Heart right ventricle (tissue), 16 donors: ENCODE measurements at regions not wholly inside any gene's neighbourhood (a gene's known extent, or its start where the extent isn't known, plus 50 kb on each side); places are given as distances from the start of the nearest gene placed in this dataset.

Experiments
- ATAC-seq, 8 donors: fragments of 200-7000 bp; cut with Tn5 transposase; one replicate each; pipeline ENCODE4 v1.9.1; 2020; ENCODE audit warnings: mild to moderate bottlenecking in 8 of 8, moderate library complexity in 8 of 8, moderate number of reproducible peaks in 1 of 8
- DNase-seq, 2 donors: peaks; one replicate each; pipeline ENCODE4 v3.0.0-alpha.2; 2020
- H3K27ac ChIP-seq, 10 donors: fragments of 200-600 bp; sonication (generic) in 2 of 10; one replicate each; pipeline versions ENCODE4 v1.5.0 to v1.8.0; 2020 to 2022; ENCODE audit warnings: mild to moderate bottlenecking in 3 of 10
- H3K27me3 ChIP-seq, 7 donors: fragments of 200-600 bp; one replicate each; pipeline ENCODE4 v1.8.0; 2021 to 2022; ENCODE audit warnings: mild to moderate bottlenecking in 2 of 7
- H3K36me3 ChIP-seq, 9 donors: fragments of 200-600 bp; sonication (generic) in 1 of 9; one replicate each; pipeline versions ENCODE4 v1.5.0 to v1.8.0; 2020 to 2022; ENCODE audit warnings: mild to moderate bottlenecking in 2 of 9
- H3K4me1 ChIP-seq, 9 donors: fragments of 200-600 bp; sonication (generic) in 1 of 9; one replicate each; pipeline versions ENCODE4 v1.5.0 to v1.8.0; 2020 to 2022; ENCODE audit warnings: mild to moderate bottlenecking in 4 of 9
- H3K4me3 ChIP-seq, 10 donors: fragments of 200-600 bp; sonication (generic) in 2 of 10; one replicate each; pipeline versions ENCODE4 v1.5.0 to v1.8.0; 2020 to 2022; ENCODE audit warnings: mild to moderate bottlenecking in 7 of 10, moderate library complexity in 2 of 10
- H3K9me3 ChIP-seq, 11 donors: fragments of 200-600 bp in 10 of 11; sonication (generic) in 2 of 11; one replicate each; pipeline versions ENCODE4 v1.5.0 to v1.8.0; 2013 to 2022; ENCODE audit warnings: mild to moderate bottlenecking in 2 of 11, control low read depth in 1 of 11, moderate library complexity in 1 of 11
- CTCF ChIP-seq, 9 donors: fragments of 200-600 bp; sonication (generic) in 2 of 9; IDR thresholded peaks; one replicate each; pipeline versions ENCODE4 v1.5.0 to v1.8.0; 2021 to 2022; ENCODE audit warnings: antibody characterized with exemption in 9 of 9, mild to moderate bottlenecking in 5 of 9, moderate library complexity in 1 of 9
- WGBS, 2 donors: extraction: QIAGEN DNeasy Blood & Tissue Kit; methylation state at CpG; one replicate each; pipeline ENCODE4 v1.1.7; 2013; ENCODE audit warnings: inconsistent platforms in 1 of 2; 5-methylcytosine and 5-hydroxymethylcytosine counted together
- intact Hi-C, 10 donors: fragments of 100-400 bp; cut with DNase I; formaldehyde crosslinking; loops; one replicate each; pipeline versions ENCODE4 v1.11.1 to v1.14.2; 2022
- donor health status: Arrhythmogenic right ventricular cardiomyopathy.
- donor health status: ischemic (EF 13 %, LVEDD 7.1; RV severe dilation, severe dysfunction).
- donor health status: healthy with polysubstance abuse.
- donor health status: DM: no; HTN: yes; CAD: no.
- donor health status: DM: no; HTN: no; CAD: no.
- donor health status: ischemic (EF 25% LVEDD 6.9; RV normal size, moderate dysfunction).
- donor health status: ischemic (EF 25% LVEDD 5.7; RV mildly dilated, moderate dysfunction).
- donor health status: healthy.
- donor health status: DM: yes; HTN: yes; CAD: no.
- donor health status: Ischemic cardiomyopathy.
- donor health status: ischemic (EF 35%, LVEDD 5.7; RV mildly dilated, moderate dysfunction).
- donor health status: nonischemic (EF 11% LVEDD 7.7; RV severe dilation, severe dysfunction).
- donor health status: DM: yes; HTN: yes; CAD: no.
- donor health status: PGD.
- donor health status: ischemic (EF 29% LVEDD 5.4; RV normal size, mild dysfunction).
- donor health status: nonischemic (EF 23%, LVEDD 6.1; RV moderate dilation, normal function).

- Histone ChIP-seq H3K27ac (peak overlapping the region in 2 of 10 donors; percentile 16 to 46), H3K36me3 (no peaks in the 10 kb centered on the region), H3K4me3 (no peak overlapping the region), H3K4me1 (peaks cover 5 to 40% (median 31%) of the 10 kb centered on the region in 9 donors), H3K9me3 (no peaks in the 10 kb centered on the region), H3K27me3 (no peaks in the 10 kb centered on the region)
- DNase-seq (no peak), ATAC-seq (no peak)
- WGBS, 2 donors = 72 to 76% methylated on average over 2 of the region's 2 CpGs
- TF ChIP-seq CTCF (IDR thresholded peaks at IDR 0.05) = no peak
- intact Hi-C loops = loop anchor here in 3 of 10 donors (5.0 to 10.0 kb wide), 3 partner anchors 113 to 167 kb away; partner anchors contain the start of gene RAPH1 (in 1 of the 3)
Measured at GRCh38 chr2:203648273-203648672, 58.2 kb upstream of the CD28 start.

GRCh38 chr2:203649176-203649814 is 57.1 kb upstream of the CD28 start:
- Histone ChIP-seq H3K27me3 (no peaks in the 10 kb centered on the region), H3K4me3 (no peak overlapping the region), H3K27ac (peak overlapping the region in 8 of 10 donors; percentile 6 to 82 (median 60)), H3K36me3 (no peaks in the 10 kb centered on the region), H3K4me1 (peaks cover 5 to 40% (median 31%) of the 10 kb centered on the region in 9 donors), H3K9me3 (no peaks in the 10 kb centered on the region)
- WGBS, 2 donors = 89 to 91% methylated on average over 4 of the region's 4 CpGs
- ATAC-seq = no peak
- DNase-seq = no peak
- intact Hi-C loops = loop anchor here in 3 of 10 donors (5.0 to 10.0 kb wide), 3 partner anchors 114 to 166 kb away; partner anchors contain the start of gene RAPH1 (in 1 of the 3)
- no peak for TF ChIP-seq CTCF (IDR thresholded peaks at IDR 0.05)

GRCh38 chr2:203650860-203651613 is 55.4 kb upstream of the CD28 start:
- peak; percentile 70 to 85 (median 82) for ATAC-seq

More at GRCh38 chr2:203650860-203651613, 55.4 kb upstream of the CD28 start:
- peaks cover 5 to 41% (median 31%) of the 10 kb centered on the region in 9 donors for H3K4me1 ChIP-seq
- no peaks in the 10 kb centered on the region for H3K9me3 ChIP-seq
- H3K27me3 ChIP-seq = no peaks in the 10 kb centered on the region
- DNase-seq = peak in 1 of 2 donors; percentile 42
- 50 to 55% methylated on average over 4 of the region's 4 CpGs for WGBS, 2 donors
- H3K36me3 ChIP-seq = no peaks in the 10 kb centered on the region
- peak overlapping the region in 9 of 10 donors; percentile 6 to 82 (median 58) for H3K27ac ChIP-seq
- H3K4me3 ChIP-seq = no peak overlapping the region
- TF ChIP-seq CTCF (IDR thresholded peaks at IDR 0.05) = peak in 8 of 9 donors; percentile 12 to 61 (median 46)
- intact Hi-C loops = loop anchor here in 6 of 10 donors (1.0 to 10.0 kb wide), 6 partner anchors 41 to 169 kb away; no protein-coding TSS in a partner anchor
